ENCODE measurements at regions not wholly inside any gene's neighbourhood (a gene's known extent, or its start where the extent isn't known, plus 50 kb on each side); places are given as distances from the start of the nearest gene placed in this dataset.

GRCh38 chr7:51731075-51731474 lies 414.5 kb upstream of the COBL start:
- no peak for DNase-seq (ENCODE audit: low read depth in 4 of 4, low spot score in 3 of 4)

DNA sequence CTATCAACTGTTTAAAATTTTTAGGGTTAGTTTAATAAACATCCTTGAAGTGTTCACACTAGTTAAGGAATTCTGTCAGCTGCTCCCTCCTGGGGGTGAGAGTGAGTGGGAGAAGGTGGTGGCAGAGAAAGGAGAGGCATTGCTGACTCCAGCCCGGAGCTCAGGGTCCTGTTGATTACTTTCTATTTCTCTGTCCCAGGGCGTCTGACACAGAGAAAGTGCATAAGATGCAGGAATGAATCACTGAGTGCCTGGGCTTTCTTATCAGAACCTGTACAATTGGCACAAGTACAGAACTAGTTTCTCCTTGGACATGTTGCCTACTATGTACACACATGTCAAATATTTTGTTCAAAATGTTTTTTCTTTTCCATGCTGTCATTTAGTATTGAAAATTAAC lies 410.8 kb upstream of the COBL start:
- no peak for DNase-seq (ENCODE audit: low read depth in 4 of 4, low spot score in 3 of 4)

DNA sequence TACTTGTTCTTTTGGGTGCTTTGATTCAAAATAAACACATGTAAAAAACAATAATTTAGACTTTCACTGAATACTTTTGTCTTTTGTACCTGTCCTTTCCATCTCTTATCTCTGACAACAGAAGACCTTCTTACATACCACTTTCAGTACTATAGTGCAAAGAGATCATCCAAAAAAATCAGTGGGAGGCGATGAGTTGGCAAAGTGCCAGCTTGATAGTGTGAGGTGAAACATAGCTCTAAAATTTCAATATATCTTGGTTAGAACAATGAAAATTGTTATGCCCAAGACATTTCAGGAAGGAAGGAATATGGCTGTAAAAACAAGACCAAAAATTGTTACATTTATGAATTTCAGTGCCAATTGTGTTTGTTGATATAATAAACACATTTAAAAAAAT lies 390.2 kb upstream of the COBL start:
- peak in 1 of 4 donors; percentile 2 for DNase-seq (ENCODE audit: low read depth in 4 of 4, low spot score in 3 of 4)

DNA sequence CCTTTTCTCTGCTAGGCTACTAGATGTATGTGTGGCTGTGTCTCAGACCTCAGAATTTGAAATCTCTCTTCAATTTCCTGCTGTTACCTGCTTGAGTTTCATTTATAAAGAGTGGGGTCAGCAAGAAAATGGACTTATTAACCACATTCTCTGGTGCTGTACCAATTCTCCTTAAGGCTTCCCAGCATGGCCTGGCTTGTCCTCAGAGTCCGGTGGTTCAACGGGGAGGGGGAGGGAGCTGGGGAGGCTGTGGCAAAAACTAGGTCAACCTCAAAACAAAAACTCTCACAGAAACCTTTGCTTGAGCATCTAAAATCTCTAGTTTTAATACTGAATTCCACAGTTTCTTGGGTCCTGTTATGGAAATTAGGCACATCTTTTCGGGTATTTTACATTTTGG lies 389.1 kb upstream of the COBL start:
- no peak for DNase-seq (ENCODE audit: low read depth in 4 of 4, low spot score in 3 of 4)

- DNase-seq (ENCODE audit: low read depth in 4 of 4, low spot score in 3 of 4): no peak
Measured at GRCh38 chr7:51702673-51703072, 386.1 kb upstream of the COBL start.

DNA sequence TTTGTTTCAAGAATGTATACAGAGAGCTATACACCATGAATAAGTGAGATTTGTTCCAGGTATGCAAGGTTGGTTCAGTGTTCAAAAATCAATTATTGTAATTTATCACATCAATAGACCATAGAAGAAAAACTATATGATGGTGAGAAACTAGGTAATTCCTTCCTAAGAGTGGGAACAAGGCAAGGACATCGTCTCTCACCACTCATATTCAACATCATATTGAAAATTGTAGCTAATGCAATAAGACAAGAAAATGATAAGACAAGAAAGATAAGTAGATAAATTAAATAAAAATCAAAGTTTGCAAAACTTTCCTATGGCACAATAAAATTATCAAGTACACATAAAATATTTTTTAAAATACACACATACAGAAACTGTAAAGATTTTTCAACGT lies 385.3 kb upstream of the COBL start:
- no peak for DNase-seq (ENCODE audit: low read depth in 4 of 4, low spot score in 3 of 4)

DNA sequence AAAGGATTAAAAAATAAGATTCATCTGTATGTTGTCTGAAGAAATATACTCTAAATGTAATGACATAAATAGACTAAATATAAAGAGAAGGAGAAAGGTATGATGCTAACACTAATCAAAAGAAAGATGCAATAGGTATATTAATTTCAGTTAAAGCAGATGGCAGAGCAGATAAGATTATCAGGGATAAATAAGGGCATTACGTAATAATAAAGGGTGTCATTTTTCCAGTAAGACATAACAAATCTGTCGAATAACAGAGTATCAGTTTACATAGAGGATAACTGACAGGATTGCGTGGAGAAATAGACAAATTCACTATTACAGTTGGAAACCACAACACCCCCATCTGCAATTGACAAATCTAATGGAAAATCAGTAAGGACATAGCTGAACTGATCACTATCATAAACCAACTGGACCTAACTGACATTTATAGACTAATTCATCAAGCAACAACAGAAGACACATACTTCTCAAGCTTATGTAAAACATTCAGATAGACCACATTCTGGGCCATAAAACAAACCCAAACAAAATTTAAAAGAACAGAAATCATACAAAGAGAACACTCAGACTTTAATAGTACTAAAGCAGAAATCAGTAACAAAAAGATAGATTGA lies 384.1 kb upstream of the COBL start:
- no peak for DNase-seq (ENCODE audit: low read depth in 4 of 4, low spot score in 3 of 4)

- DNase-seq (ENCODE audit: low read depth in 4 of 4, low spot score in 3 of 4): no peak
Measured at GRCh38 chr7:51693258-51693657, 376.6 kb upstream of the COBL start.

- DNase-seq (ENCODE audit: low read depth in 4 of 4, low spot score in 3 of 4): no peak
Measured at GRCh38 chr7:51689547-51689946, 372.9 kb upstream of the COBL start.

DNA sequence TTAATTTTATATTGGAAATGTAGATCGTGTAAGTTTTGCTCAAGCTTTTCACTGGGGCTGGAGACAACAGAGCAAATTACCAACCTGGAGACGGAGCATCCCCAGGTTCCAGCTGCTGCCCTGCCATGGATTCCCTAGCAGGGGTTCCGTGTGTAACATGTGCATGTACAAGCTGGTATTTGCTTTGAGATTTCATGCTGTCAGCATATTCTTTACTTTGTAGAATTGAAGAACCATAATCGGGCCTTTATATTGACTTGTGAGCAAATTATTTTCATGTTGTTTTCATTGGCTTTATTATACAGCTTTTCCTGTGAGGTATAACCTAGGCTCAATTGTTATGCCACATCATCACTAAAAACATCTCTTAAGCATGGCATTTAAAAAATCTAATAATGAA lies 369.2 kb upstream of the COBL start:
- no peak for DNase-seq (ENCODE audit: low read depth in 4 of 4, low spot score in 3 of 4)

- no peak for DNase-seq (ENCODE audit: low read depth in 4 of 4, low spot score in 3 of 4)
Measured at GRCh38 chr7:51680594-51681399, 364.2 kb upstream of the COBL start.

DNA sequence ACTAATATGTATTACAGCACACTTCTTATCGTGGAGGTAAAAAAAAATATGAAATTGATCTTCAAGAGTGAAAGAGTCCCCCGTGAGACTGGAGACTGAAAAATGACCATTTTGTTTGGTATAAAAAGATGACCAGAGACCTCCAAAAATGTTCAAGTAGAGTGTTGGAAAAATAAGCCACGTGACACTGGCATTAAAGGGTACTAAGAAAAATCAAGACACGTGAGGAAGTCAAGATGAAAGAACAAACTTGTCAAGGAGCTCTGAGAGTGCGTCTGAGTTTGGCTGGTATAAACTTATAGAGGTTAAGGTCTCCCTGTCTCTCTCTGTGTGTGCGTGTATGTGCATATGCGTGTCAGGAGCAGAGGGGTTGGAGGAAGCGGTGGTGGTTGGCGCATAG lies 362.7 kb upstream of the COBL start:
- no peak for DNase-seq (ENCODE audit: low read depth in 4 of 4, low spot score in 3 of 4)

GRCh38 chr7:51666751-51667150 lies 350.1 kb upstream of the COBL start:
- DNase-seq (ENCODE audit: low read depth in 4 of 4, low spot score in 3 of 4): no peak

DNA sequence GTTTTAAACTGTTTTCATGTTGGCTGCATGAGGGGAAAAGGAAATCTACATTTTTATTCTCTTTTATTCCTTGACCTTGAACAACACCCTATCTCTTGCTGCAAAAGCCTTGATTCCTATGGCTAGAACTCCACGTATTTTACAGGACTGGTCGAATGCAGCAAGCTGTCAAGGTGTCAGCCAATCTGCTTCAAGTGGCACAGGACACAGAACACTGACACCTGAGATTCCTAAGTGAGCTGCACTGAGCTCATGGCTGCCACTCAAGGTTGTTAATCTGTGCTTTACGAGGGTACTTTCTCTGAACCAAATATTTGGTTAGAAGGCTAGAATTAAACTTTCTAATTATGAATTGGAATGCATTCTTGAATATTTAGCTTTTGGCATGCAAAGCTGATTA lies 349.7 kb upstream of the COBL start:
- no peak for DNase-seq (ENCODE audit: low read depth in 4 of 4, low spot score in 3 of 4)

- DNase-seq (ENCODE audit: low read depth in 4 of 4, low spot score in 3 of 4): no peak
Measured at GRCh38 chr7:51665045-51665780, 348.6 kb upstream of the COBL start.

DNA sequence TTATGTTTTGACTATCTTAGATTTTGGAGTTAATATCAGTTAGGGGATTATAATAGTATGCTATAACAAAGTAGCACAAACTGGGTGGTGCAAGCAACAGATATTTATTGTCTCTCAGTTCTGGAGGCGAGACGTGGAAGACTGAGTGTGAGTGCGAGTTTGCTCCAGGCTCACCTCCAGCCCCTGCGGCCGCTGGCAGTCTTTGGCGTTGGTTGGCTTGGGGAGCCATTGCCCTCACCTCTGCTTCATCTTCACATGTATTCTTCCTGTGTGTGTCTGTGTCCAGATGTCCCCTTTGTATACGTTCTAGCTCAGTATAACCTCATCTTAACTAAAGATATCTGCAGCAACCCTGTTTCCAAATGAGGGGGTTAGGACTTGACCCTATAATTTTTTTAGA lies 343.9 kb upstream of the COBL start:
- no peak for DNase-seq (ENCODE audit: low read depth in 4 of 4, low spot score in 3 of 4)

DNA sequence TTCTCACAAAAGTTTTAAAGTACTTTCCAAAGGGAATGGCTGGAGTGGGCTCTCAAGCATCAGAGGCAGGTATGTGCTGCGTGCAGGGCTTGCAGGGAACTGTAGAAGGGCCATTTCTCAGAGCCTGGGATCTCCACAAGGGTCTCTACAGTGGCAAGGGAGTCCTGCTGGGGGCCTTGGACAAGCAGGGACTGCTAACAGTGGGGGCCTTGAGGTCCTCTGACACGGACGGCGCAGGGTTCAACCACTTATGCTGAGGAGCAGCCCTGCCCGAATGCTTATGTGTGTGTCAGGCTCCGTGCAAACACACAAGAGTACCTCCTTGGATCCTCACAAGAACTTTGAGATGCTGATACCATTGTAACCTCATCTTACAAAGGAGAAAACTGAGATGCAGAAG lies 342.1 kb upstream of the COBL start:
- DNase-seq (ENCODE audit: low read depth in 4 of 4, low spot score in 3 of 4): no peak

GRCh38 chr7:51647931-51648351 lies 331.3 kb upstream of the COBL start:
- DNase-seq (ENCODE audit: low read depth in 4 of 4, low spot score in 3 of 4): no peak

- DNase-seq (ENCODE audit: low read depth in 4 of 4, low spot score in 3 of 4): no peak
Measured at GRCh38 chr7:51647486-51647885, 330.9 kb upstream of the COBL start.

DNA sequence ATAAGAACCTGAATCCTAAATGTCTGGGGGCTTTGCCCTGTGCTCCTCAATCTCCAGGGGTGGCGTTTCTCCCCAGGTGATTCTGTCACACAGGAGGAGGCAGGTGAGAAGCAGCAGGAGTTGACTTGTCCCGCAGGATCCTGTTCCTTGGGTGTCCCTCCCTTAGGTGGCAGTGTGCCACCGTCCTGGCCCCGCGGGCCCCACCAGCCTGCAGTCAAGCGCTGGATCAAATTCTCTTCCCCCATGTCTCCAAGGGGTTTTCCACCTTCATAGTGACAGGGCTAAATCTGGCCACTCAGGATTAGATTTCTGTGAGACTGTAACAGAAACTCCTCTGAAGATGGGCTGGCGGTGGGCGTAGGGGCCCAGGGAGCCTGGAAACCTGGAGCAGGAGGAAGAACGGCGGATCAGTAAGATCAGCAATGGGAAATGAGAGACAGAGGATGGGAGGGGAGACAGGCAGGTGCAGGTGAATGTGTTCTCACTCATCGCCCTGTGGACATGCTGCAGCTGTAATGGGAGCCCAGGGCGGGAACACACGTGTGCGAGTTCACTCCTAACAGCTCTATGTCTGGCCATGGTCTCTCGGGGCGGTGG lies 329.2 kb upstream of the COBL start:
- no peak for DNase-seq (ENCODE audit: low read depth in 4 of 4, low spot score in 3 of 4)

DNA sequence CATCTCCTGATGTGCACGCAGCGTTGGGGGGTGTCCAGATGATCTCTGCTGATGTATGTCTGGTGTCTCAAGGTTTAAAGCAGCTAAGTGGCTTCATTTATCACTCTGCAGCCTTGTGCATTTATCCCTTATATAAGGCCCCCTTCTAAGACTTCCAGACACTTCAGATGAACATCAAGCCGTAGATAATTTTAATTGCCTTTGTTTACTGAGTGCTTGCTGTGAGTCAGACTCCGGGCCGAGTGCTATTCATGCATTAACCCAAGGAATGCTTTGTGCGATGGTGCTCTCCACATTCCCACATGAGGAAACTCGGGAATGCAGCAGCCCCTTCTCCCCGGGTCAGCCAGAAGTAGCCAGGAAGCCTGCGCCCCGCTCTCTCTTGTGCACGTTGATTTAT lies 328.6 kb upstream of the COBL start:
- no peak for DNase-seq (ENCODE audit: low read depth in 4 of 4, low spot score in 3 of 4)

All from left renal pelvis (tissue), 4 donors.